Astrocyte (in vitro differentiated cells and primary cell): ENCODE measurements at regions not wholly inside any gene's neighbourhood (a gene's known extent, or its start where the extent isn't known, plus 50 kb on each side); places are given as distances from the start of the nearest gene placed in this dataset.

Experiments
- DNase-seq: peaks from one replicate; pipeline ENCODE4 v3.0.0-alpha.2; 2010; ENCODE audit warnings: low read depth
- FAIRE-seq: peaks from 2 replicates; lab custom pipeline; 2011; peaks lifted over from hg19 to GRCh38; lab: Jason Lieb, UNC
- H2AFZ ChIP-seq: 2 replicates; pipeline ENCODE4 v1.6.0; 2012; ENCODE audit warnings: low read depth, low read length, inconsistent platforms
- H3K27ac ChIP-seq: 2 replicates; pipeline ENCODE4 v1.5.1; 2011; ENCODE audit warnings: low read depth, low read length, inconsistent platforms
- H3K27me3 ChIP-seq: 2 replicates; pipeline ENCODE4 v1.6.0; 2011; ENCODE audit warnings: low read length, inconsistent platforms; ENCODE audit not compliant: insufficient read depth
- H3K36me3 ChIP-seq: 2 replicates; pipeline ENCODE4 v1.5.1; 2011; ENCODE audit warnings: low read length, inconsistent platforms; ENCODE audit not compliant: insufficient read depth
- H3K4me1 ChIP-seq: 2 replicates; pipeline ENCODE4 v1.5.1; 2011; ENCODE audit warnings: low read length, inconsistent platforms; ENCODE audit not compliant: insufficient read depth
- H3K4me2 ChIP-seq: 2 replicates; pipeline ENCODE4 v1.6.0; 2012; ENCODE audit warnings: low read length, inconsistent platforms
- H3K4me3 ChIP-seq: 2 replicates; pipeline ENCODE4 v1.5.1; 2011; ENCODE audit warnings: low read depth, mild to moderate bottlenecking, low read length, inconsistent platforms; ENCODE audit not compliant: insufficient read depth
- H3K79me2 ChIP-seq: 2 replicates; pipeline ENCODE4 v1.6.0; 2012; ENCODE audit warnings: mild to moderate bottlenecking, low read length, inconsistent platforms; ENCODE audit not compliant: insufficient read depth
- H3K9ac ChIP-seq: 2 replicates; pipeline ENCODE4 v1.6.0; 2012; ENCODE audit warnings: mild to moderate bottlenecking, low read length, inconsistent platforms
- H3K9me3 ChIP-seq: 2 replicates; pipeline ENCODE4 v1.5.1; 2012; ENCODE audit warnings: low read depth, mild to moderate bottlenecking, low read length, inconsistent platforms; ENCODE audit not compliant: insufficient read depth
- H4K20me1 ChIP-seq: 2 replicates; pipeline ENCODE4 v1.6.0; 2012; ENCODE audit warnings: low read length, inconsistent platforms; ENCODE audit not compliant: insufficient read depth
- H3K27ac Mint-ChIP-seq: one replicate; pipeline ENCODE4 v1.8.0; 2021; ENCODE audit warnings: mild to moderate bottlenecking, mixed read lengths; ENCODE audit not compliant: unreplicated experiment
- H3K27me3 Mint-ChIP-seq: one replicate; pipeline ENCODE4 v1.8.0; 2021; ENCODE audit warnings: low read depth, mixed read lengths; ENCODE audit not compliant: unreplicated experiment
- H3K36me3 Mint-ChIP-seq: one replicate; pipeline ENCODE4 v1.8.0; 2021; ENCODE audit warnings: low read depth, mixed read lengths; ENCODE audit not compliant: unreplicated experiment
- H3K4me1 Mint-ChIP-seq: one replicate; pipeline ENCODE4 v1.8.0; 2021; ENCODE audit warnings: low read depth, mixed read lengths; ENCODE audit not compliant: unreplicated experiment
- H3K4me3 Mint-ChIP-seq: one replicate; pipeline ENCODE4 v1.8.0; 2021; ENCODE audit warnings: mild to moderate bottlenecking, moderate library complexity, mixed read lengths; ENCODE audit not compliant: unreplicated experiment
- H3K9me3 Mint-ChIP-seq: one replicate; pipeline ENCODE4 v1.8.0; 2021; ENCODE audit warnings: mild to moderate bottlenecking, mixed read lengths; ENCODE audit not compliant: unreplicated experiment
- EZH2 ChIP-seq: IDR thresholded peaks from 2 replicates; pipeline ENCODE4 v1.6.1; 2012; ENCODE audit warnings: mild to moderate bottlenecking, low read length, inconsistent platforms; ENCODE audit not compliant: insufficient read depth
- TF ChIP-seq, protein P1 (sequence below): IDR thresholded peaks from 2 replicates; pipeline ENCODE4 v1.5.1; 2011; ENCODE audit warnings: low read depth, mild to moderate bottlenecking, inconsistent platforms, low read length, moderate library complexity; ENCODE audit not compliant: insufficient read depth

- Mint-ChIP-seq H3K4me3 (no peak overlapping the region), H3K9me3 (no peaks in the 10 kb centered on the region), H3K36me3 (no peaks in the 10 kb centered on the region), H3K4me1 (no peaks in the 10 kb centered on the region), H3K27ac (no peak overlapping the region), H3K27me3 (no peaks in the 10 kb centered on the region)
- H3K27me3 ChIP-seq = no peaks in the 10 kb centered on the region
- H2AFZ ChIP-seq = no peak overlapping the region
- no peak for FAIRE-seq
- no peaks in the 10 kb centered on the region for H3K9me3 ChIP-seq
- no peaks in the 10 kb centered on the region for H3K36me3 ChIP-seq
- no peaks in the 10 kb centered on the region for H3K4me1 ChIP-seq
- H4K20me1 ChIP-seq = no peaks in the 10 kb centered on the region
- no peak overlapping the region for H3K9ac ChIP-seq
- H3K79me2 ChIP-seq = no peaks in the 10 kb centered on the region
- TF ChIP-seq, protein P1, sequence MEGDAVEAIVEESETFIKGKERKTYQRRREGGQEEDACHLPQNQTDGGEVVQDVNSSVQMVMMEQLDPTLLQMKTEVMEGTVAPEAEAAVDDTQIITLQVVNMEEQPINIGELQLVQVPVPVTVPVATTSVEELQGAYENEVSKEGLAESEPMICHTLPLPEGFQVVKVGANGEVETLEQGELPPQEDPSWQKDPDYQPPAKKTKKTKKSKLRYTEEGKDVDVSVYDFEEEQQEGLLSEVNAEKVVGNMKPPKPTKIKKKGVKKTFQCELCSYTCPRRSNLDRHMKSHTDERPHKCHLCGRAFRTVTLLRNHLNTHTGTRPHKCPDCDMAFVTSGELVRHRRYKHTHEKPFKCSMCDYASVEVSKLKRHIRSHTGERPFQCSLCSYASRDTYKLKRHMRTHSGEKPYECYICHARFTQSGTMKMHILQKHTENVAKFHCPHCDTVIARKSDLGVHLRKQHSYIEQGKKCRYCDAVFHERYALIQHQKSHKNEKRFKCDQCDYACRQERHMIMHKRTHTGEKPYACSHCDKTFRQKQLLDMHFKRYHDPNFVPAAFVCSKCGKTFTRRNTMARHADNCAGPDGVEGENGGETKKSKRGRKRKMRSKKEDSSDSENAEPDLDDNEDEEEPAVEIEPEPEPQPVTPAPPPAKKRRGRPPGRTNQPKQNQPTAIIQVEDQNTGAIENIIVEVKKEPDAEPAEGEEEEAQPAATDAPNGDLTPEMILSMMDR = no peak
- TF ChIP-seq EZH2 = no peak
- no peak overlapping the region for H3K4me2 ChIP-seq
- H3K4me3 ChIP-seq = no peak overlapping the region
- no peak for DNase-seq
- H3K27ac ChIP-seq = no peak overlapping the region
Measured at GRCh38 chr5:120841830-120842229, 377.7 kb downstream of the PRR16 start.

- H3K27ac ChIP-seq = no peak overlapping the region
- H3K9ac ChIP-seq = no peak overlapping the region
- H3K4me1 Mint-ChIP-seq = no peaks in the 10 kb centered on the region
- no peaks in the 10 kb centered on the region for H3K27me3 Mint-ChIP-seq
- H4K20me1 ChIP-seq = no peaks in the 10 kb centered on the region
- H3K9me3 ChIP-seq = no peaks in the 10 kb centered on the region
- no peaks in the 10 kb centered on the region for H3K9me3 Mint-ChIP-seq
- no peak for TF ChIP-seq EZH2
- TF ChIP-seq, protein P1 = no peak
- no peaks in the 10 kb centered on the region for H3K4me1 ChIP-seq
- no peaks in the 10 kb centered on the region for H3K36me3 ChIP-seq
- no peak overlapping the region for H2AFZ ChIP-seq
- no peaks in the 10 kb centered on the region for H3K36me3 Mint-ChIP-seq
- no peaks in the 10 kb centered on the region for H3K79me2 ChIP-seq
- no peak overlapping the region for H3K4me3 ChIP-seq
- H3K4me2 ChIP-seq = no peak overlapping the region
- H3K27me3 ChIP-seq = no peaks in the 10 kb centered on the region
- no peak for FAIRE-seq
- no peak overlapping the region for H3K27ac Mint-ChIP-seq
- H3K4me3 Mint-ChIP-seq = no peak overlapping the region
- no peak for DNase-seq
Measured at GRCh38 chr5:120843390-120843980, 379.4 kb downstream of the PRR16 start.

DNA sequence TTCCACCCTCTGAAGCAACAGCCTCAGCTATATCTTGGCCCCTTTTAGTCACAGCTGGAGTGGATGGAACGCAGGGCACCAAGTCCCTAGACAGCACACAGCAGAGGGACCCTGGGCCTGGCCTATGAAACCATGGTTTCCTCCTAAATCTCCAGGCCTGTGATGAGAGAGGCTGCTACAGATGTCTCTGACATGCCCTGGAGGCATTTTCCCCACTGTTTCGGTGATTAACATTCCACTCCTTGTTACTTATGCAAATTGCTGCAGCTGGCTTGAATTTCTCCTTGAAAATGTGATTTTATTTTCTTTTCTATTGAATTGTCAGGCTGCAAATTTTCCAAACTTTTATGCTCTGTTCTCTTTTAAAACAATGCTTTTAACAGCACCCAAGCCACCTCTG lies 384.8 kb downstream of the PRR16 start:
- TF ChIP-seq, protein P1 = no peak
- TF ChIP-seq EZH2 = no peak
- DNase-seq = no peak
- Histone ChIP-seq H4K20me1 (no peaks in the 10 kb centered on the region), H3K9me3 (no peaks in the 10 kb centered on the region), H3K27ac (no peak overlapping the region), H3K4me2 (no peak overlapping the region), H3K4me3 (no peak overlapping the region), H3K27me3 (no peaks in the 10 kb centered on the region), H2AFZ (no peak overlapping the region), H3K9ac (no peak overlapping the region), H3K36me3 (no peaks in the 10 kb centered on the region), H3K4me1 (no peaks in the 10 kb centered on the region), H3K79me2 (no peaks in the 10 kb centered on the region)
- Mint-ChIP-seq H3K9me3 (no peaks in the 10 kb centered on the region), H3K4me1 (no peaks in the 10 kb centered on the region), H3K36me3 (no peaks in the 10 kb centered on the region), H3K4me3 (no peak overlapping the region), H3K27me3 (no peaks in the 10 kb centered on the region), H3K27ac (no peak overlapping the region)
- no peak for FAIRE-seq
